GM12878 (cell line): ENCODE measurements at regions not wholly inside any gene's neighbourhood (a gene's known extent, or its start where the extent isn't known, plus 50 kb on each side); places are given as distances from the start of the nearest gene placed in this dataset.

ENCODE experiments used
- ATAC-seq: fragments of 200-7000 bp; cut with Tn5 transposase; 3 replicates; pipeline ENCODE4 v1.9.1; 2020; ENCODE audit warnings: mild to moderate bottlenecking, moderate library complexity
- BruUV-seq: library from RNA; stranded (reverse); fragments of 400-500 nt; replicated peaks from 2 replicates; lab custom pipeline; 2021; lab: Mats Ljungman, UMichigan
- CTCF ChIA-PET: fragments of 300-600 bp; sonication (Branson Sonifier 250); formaldehyde crosslinking; extraction: SDS; loops from one replicate; lab custom pipeline; 2021; ENCODE audit warnings: inconsistent platforms; lab: Yijun Ruan, JAX
- POLR2A ChIA-PET: fragments of 350-600 bp; formaldehyde crosslinking; extraction: SDS; loops from one replicate; lab custom pipeline; 2021; ENCODE audit warnings: inconsistent platforms; lab: Charles Lee
- RAD21 ChIA-PET: fragments of 300-600 bp; sonication (Branson Sonifier 250); formaldehyde crosslinking; loops from one replicate; lab custom pipeline; 2023; ENCODE audit warnings: antibody characterized with exemption; ENCODE audit not compliant: unreplicated experiment; lab: Charles Lee
- SMC1A ChIA-PET: fragments of 300-600 bp; sonication (Branson Sonifier 250); formaldehyde crosslinking; loops from one replicate; lab custom pipeline; 2023; ENCODE audit not compliant: unreplicated experiment, uncharacterized antibody; lab: Charles Lee
- DNase-seq: peaks from one replicate; pipeline ENCODE4 v3.0.0-alpha.2; 2011; ENCODE audit warnings: low read depth, low spot score
- FAIRE-seq: peaks from 3 replicates; lab custom pipeline; 2011; peaks lifted over from hg19 to GRCh38; lab: Jason Lieb, UNC
- H2AFZ ChIP-seq: 2 replicates; pipeline ENCODE4 v1.6.0; 2011; ENCODE audit warnings: low read depth, low read length, control low read depth; ENCODE audit not compliant: control insufficient read depth
- H3K27ac ChIP-seq: 2 replicates; pipeline ENCODE4 v1.5.1; 2011; ENCODE audit warnings: control low read depth; ENCODE audit not compliant: control insufficient read depth, insufficient read depth
- H3K27me3 ChIP-seq, 2 experiments: replicated peaks in 1 of 2; 2 replicates each; pipeline versions ENCODE4 v1.6.0 to v1.6.1; 2011; ENCODE audit warnings: low read length in 1 of 2; ENCODE audit not compliant: control insufficient read depth in 2 of 2, insufficient read depth in 2 of 2
- H3K36me3 ChIP-seq, 2 experiments: 2 replicates each; pipeline ENCODE4 v1.5.1; 2011; ENCODE audit warnings: low read length in 1 of 2; ENCODE audit not compliant: control insufficient read depth in 2 of 2, insufficient read depth in 2 of 2
- H3K4me1 ChIP-seq: 2 replicates; pipeline ENCODE4 v1.6.1; 2011; ENCODE audit warnings: mild to moderate bottlenecking, low read length, moderate library complexity, mixed read lengths; ENCODE audit not compliant: control insufficient read depth, insufficient read depth
- H3K4me2 ChIP-seq: 2 replicates; pipeline ENCODE4 v1.6.0; 2011; ENCODE audit warnings: control low read depth; ENCODE audit not compliant: control insufficient read depth, insufficient read depth
- H3K4me3 ChIP-seq: fragments of 200-600 bp; sonication (generic); 2 replicates; pipeline ENCODE4 v1.5.1; 2016
- H3K79me2 ChIP-seq: 2 replicates; pipeline ENCODE4 v1.6.0; 2011; ENCODE audit warnings: low read length; ENCODE audit not compliant: control insufficient read depth, insufficient read depth
- H3K9ac ChIP-seq: 2 replicates; pipeline ENCODE4 v1.8.0; 2011; ENCODE audit warnings: low read length, control low read depth, mixed read lengths; ENCODE audit not compliant: control insufficient read depth, insufficient read depth
- H3K9me3 ChIP-seq: replicated peaks from 3 replicates; pipeline ENCODE4 v1.5.1; 2011; ENCODE audit warnings: mild to moderate bottlenecking, low read length; ENCODE audit not compliant: control insufficient read depth, insufficient read depth
- H4K20me1 ChIP-seq: 2 replicates; pipeline ENCODE4 v1.6.0; 2011; ENCODE audit not compliant: control insufficient read depth, insufficient read depth
- DPF2 ChIP-seq: fragments of 450-650 bp; IDR thresholded peaks from 2 replicates; pipeline ENCODE4 v1.6.1; 2017; ENCODE audit warnings: mild to moderate bottlenecking
- E2F4 ChIP-seq: IDR thresholded peaks from 2 replicates; pipeline ENCODE4 v1.6.1; 2012; ENCODE audit warnings: low read depth, low read length, improper control_type of control experiment
- ELK1 ChIP-seq: IDR thresholded peaks from 2 replicates; pipeline ENCODE4 v1.6.1; 2012; ENCODE audit warnings: low read depth, low read length, improper control_type of control experiment
- GATAD2B ChIP-seq: fragments of 450-650 bp; conservative IDR thresholded peaks from 2 replicates; pipeline ENCODE4 v1.6.1; 2017; ENCODE audit warnings: low read depth, mild to moderate bottlenecking, moderate library complexity
- HDGF ChIP-seq: fragments of 450-650 bp; IDR thresholded peaks from 2 replicates; pipeline ENCODE4 v1.6.1; 2016; ENCODE audit warnings: antibody characterized with exemption
- RAD51 ChIP-seq: fragments of 450-650 bp; IDR thresholded peaks from 2 replicates; pipeline ENCODE4 v1.6.1; 2016; ENCODE audit warnings: moderate library complexity, mild to moderate bottlenecking, inconsistent platforms
- RB1 ChIP-seq: fragments of 450-650 bp; formaldehyde crosslinking; IDR thresholded peaks from 2 replicates; pipeline ENCODE4 v1.6.1; 2017; ENCODE audit warnings: mild to moderate bottlenecking, borderline replicate concordance
- RELA ChIP-seq: fragments of 450-650 bp; IDR thresholded peaks from 2 replicates; pipeline ENCODE4 v1.8.0; 2014; ENCODE audit warnings: borderline replicate concordance; ENCODE audit not compliant: partially characterized antibody
- RUNX3 ChIP-seq: IDR thresholded peaks from 2 replicates; pipeline ENCODE4 v1.6.1; 2012; ENCODE audit warnings: low read length, inconsistent platforms
- SMC3 ChIP-seq: IDR thresholded peaks from 2 replicates; pipeline ENCODE4 v1.6.1; 2011; ENCODE audit warnings: low read length, improper control_type of control experiment, borderline replicate concordance
- STAT1 ChIP-seq: fragments of 450-650 bp; conservative IDR thresholded peaks from 2 replicates; pipeline ENCODE4 v1.6.1; 2014; ENCODE audit warnings: antibody characterized with exemption, mild to moderate bottlenecking
- TAF1 ChIP-seq: IDR thresholded peaks from 2 replicates; pipeline ENCODE4 v1.6.1; 2011; ENCODE audit warnings: mild to moderate bottlenecking, low read depth, low read length, borderline replicate concordance
- USF1 ChIP-seq: IDR thresholded peaks from 2 replicates; pipeline ENCODE4 v1.6.1; 2011; ENCODE audit warnings: borderline replicate concordance, low read depth, mild to moderate bottlenecking, moderate library complexity, mixed read lengths, low read length; ENCODE audit not compliant: insufficient read depth; ENCODE audit errors: extremely low read length
- ZBED1 ChIP-seq: IDR thresholded peaks from 2 replicates; pipeline ENCODE4 v1.6.1; 2016; ENCODE audit warnings: borderline replicate concordance
- ZNF207 ChIP-seq: fragments of 450-650 bp; IDR thresholded peaks from 2 replicates; pipeline ENCODE4 v1.6.1; 2014; ENCODE audit warnings: antibody characterized with exemption, mild to moderate bottlenecking, borderline replicate concordance
- ZNF592 ChIP-seq: fragments of 450-650 bp; IDR thresholded peaks from 2 replicates; pipeline ENCODE4 v1.6.1; 2017; ENCODE audit warnings: mild to moderate bottlenecking, moderate library complexity
- WGBS: methylation state at CpG from one replicate; pipeline ENCODE4 v1.1.6; 2016; ENCODE audit warnings: low lambda C conversion rate; ENCODE audit not compliant: insufficient replicate concordance, insufficient coverage; ENCODE audit errors: missing lambda C conversion rate; 5-methylcytosine and 5-hydroxymethylcytosine counted together
- in situ Hi-C: fragments of 300-500 bp; cut with MboI; formaldehyde crosslinking; loops from 9 replicates; pipeline ENCODE4 v1.14.3; 2018; ENCODE audit warnings: mixed read lengths
- intact Hi-C: fragments of 100-400 bp; cut with micrococcal nuclease; formaldehyde crosslinking; loops from one replicate; pipeline ENCODE4 v1.14.2; 2022; ENCODE audit not compliant: unreplicated experiment

GRCh38 chr16:85420501-85421337 lies 192.4 kb upstream of the GSE1 start:
- no peaks in the 10 kb centered on the region; a peak in 1 of 4 replicates for H3K27me3 ChIP-seq
- H3K36me3 ChIP-seq, result no peaks in the 10 kb centered on the region
- POLR2A ChIA-PET, result no interaction called here
- no peak overlapping the region for H3K4me2 ChIP-seq
- no peaks in the 10 kb centered on the region for H3K9me3 ChIP-seq
- no peak overlapping the region for H3K9ac ChIP-seq
- FAIRE-seq (no peak), ATAC-seq (peak; percentile 89), DNase-seq (no peak)
- H3K4me1 ChIP-seq, result no peaks in the 10 kb centered on the region
- H2AFZ ChIP-seq, result no peak overlapping the region
- intact Hi-C loops, result loop anchor here (2.0 to 10.0 kb wide), 3 partner anchors 116 to 297 kb away; partner anchors contain the start of gene GSE1
- no peaks in the 10 kb centered on the region for H3K79me2 ChIP-seq
- H3K27ac ChIP-seq, result no peak overlapping the region
- 28% methylated on average over 35 of the region's 42 CpGs for WGBS
- in situ Hi-C loops, result no loop called here
- no peaks in the 10 kb centered on the region for H4K20me1 ChIP-seq
- RAD21 ChIA-PET, result interaction anchor here (1.0 to 2.0 kb wide), 5 partner anchors 132 to 306 kb away, joined by 3 to 6 read pairs (median 5); no protein-coding TSS in a partner anchor
- CTCF ChIA-PET, result interaction anchor here (0.6 to 4.3 kb wide), 30 partner anchors 11 to 326 kb away, joined by 3 to 26 read pairs (median 4); partner anchors contain the start of gene GSE1
- BruUV-seq, result no TSS peak
- H3K4me3 ChIP-seq, result no peak overlapping the region
- SMC1A ChIA-PET, result interaction anchor here (0.5 to 2.5 kb wide), 3 partner anchors 196 to 298 kb away, joined by 3 to 10 read pairs (median 4); no protein-coding TSS in a partner anchor
- TF ChIP-seq DPF2 (0 out of 2 replicates have a peak, but pooled peaks have one; percentile 34), RELA (peak; percentile 51), TAF1 (no peak), ZNF592 (0 out of 2 replicates have a peak, but pooled peaks have one; percentile 65), USF1 (peak; percentile 83), ELK1 (no peak), ZNF207 (peak; percentile 85; the same call in 1 of the 2 replicates), RUNX3 (peak; percentile 72), GATAD2B (peak; percentile 51; the same call in 1 of the 2 replicates), RB1 (peak; percentile 83; the same call in 1 of the 2 replicates), RAD51 (peak; percentile 67; the same call in 1 of the 2 replicates), E2F4 (no peak), SMC3 (peak; percentile 80), STAT1 (no peak; the same call in 1 of the 2 replicates), HDGF (no peak), ZBED1 (no peak)
